ENCODE measurements at regions not wholly inside any gene's neighbourhood (a gene's known extent, or its start where the extent isn't known, plus 50 kb on each side); places are given as distances from the start of the nearest gene placed in this dataset.

DNA sequence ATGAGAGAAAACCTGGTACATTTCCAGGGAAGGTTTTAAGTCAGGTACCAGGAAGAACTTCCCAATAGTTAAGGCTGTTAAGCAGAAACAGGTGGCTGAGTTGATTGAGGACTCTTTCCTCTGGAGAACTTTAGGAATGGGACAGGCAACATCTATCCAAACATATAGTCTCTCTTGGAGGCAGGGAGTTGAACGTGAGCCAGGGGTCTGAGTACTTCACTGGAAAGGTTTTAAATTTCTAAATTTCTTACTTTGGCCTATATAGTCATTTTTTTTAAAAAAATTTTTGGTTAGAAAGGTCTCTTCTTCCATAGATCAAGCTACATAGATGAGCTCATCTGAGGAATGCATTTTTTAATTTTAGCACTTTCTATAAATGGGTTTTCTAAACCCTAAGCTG lies 261.4 kb upstream of the TCF4 start:
- DNase-seq (ENCODE audit: low read depth), result no peak
- TF ChIP-seq, protein P1, sequence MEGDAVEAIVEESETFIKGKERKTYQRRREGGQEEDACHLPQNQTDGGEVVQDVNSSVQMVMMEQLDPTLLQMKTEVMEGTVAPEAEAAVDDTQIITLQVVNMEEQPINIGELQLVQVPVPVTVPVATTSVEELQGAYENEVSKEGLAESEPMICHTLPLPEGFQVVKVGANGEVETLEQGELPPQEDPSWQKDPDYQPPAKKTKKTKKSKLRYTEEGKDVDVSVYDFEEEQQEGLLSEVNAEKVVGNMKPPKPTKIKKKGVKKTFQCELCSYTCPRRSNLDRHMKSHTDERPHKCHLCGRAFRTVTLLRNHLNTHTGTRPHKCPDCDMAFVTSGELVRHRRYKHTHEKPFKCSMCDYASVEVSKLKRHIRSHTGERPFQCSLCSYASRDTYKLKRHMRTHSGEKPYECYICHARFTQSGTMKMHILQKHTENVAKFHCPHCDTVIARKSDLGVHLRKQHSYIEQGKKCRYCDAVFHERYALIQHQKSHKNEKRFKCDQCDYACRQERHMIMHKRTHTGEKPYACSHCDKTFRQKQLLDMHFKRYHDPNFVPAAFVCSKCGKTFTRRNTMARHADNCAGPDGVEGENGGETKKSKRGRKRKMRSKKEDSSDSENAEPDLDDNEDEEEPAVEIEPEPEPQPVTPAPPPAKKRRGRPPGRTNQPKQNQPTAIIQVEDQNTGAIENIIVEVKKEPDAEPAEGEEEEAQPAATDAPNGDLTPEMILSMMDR (IDR thresholded peaks at IDR 0.05; ENCODE audit: control insufficient read depth, extremely low read depth, insufficient read depth), result no peak
- no peak overlapping the region for H3K4me3 ChIP-seq (ENCODE audit: low read depth, low read length)

DNA sequence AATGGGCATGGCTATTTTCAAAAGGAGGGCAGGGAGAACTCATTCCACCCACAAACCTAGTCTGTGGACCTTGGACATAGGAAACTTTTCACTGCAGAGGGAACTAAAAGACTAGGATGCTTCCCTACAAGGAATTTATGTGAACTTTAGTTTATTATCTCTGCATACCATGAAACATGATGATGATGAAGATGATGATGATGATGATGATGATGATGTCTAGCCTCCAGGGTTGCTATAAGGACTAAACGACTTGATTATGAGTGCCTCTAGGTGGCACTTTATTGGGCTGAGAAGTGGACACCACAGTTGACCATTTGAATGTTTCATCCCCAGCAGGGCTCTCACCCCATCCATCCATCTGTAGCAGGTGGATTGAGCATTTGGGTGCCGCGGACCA lies 260.0 kb upstream of the TCF4 start:
- no peak overlapping the region for H3K4me3 ChIP-seq (ENCODE audit: low read depth, low read length)
- no peak for DNase-seq (ENCODE audit: low read depth)
- TF ChIP-seq, protein P1 (IDR thresholded peaks at IDR 0.05; ENCODE audit: control insufficient read depth, extremely low read depth, insufficient read depth), result no peak

DNA sequence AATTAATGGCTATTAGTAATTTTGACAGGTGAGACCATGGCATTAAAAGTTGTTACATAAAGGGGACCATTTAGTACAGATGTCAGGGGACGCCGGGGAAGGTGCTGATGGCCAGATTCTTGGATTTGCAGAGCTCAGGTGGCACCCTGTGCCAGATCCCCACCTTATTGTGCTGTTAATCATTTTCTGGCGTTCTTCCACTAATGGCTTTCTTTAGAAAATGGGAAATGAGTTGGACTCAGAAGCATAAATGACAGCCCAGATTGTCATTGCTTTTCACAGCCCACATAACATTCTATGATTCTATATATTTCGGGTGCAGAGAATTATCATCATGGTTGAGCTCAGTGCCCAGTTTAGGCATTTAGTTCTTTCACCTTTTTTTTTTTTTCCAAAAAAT lies 257.2 kb upstream of the TCF4 start:
- TF ChIP-seq, protein P1 (IDR thresholded peaks at IDR 0.05; ENCODE audit: control insufficient read depth, extremely low read depth, insufficient read depth), result no peak
- no peak overlapping the region for H3K4me3 ChIP-seq (ENCODE audit: low read depth, low read length)
- no peak for DNase-seq (ENCODE audit: low read depth)

DNA sequence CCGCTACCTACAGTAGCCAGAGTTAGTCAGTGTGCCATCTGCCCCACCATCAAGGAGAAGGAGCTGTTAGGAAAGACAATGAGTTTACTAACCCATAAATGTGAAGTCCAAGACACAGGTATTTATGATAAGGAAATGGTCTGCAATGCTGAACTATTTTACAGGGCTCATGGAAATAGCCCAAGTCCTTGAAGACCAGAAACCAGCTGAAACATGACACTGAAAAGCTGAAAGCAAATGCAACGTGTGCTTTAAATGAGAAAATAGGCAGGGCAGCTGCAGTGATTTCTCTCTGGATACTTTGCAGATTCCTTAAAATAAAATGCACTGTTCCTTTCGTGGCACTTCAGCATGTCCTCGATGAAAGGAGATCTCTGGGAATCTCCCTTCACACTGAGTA lies 256.4 kb upstream of the TCF4 start:
- TF ChIP-seq, protein P1 (IDR thresholded peaks at IDR 0.05; ENCODE audit: control insufficient read depth, extremely low read depth, insufficient read depth), result no peak
- DNase-seq (ENCODE audit: low read depth), result no peak
- H3K4me3 ChIP-seq (ENCODE audit: low read depth, low read length), result no peak overlapping the region

DNA sequence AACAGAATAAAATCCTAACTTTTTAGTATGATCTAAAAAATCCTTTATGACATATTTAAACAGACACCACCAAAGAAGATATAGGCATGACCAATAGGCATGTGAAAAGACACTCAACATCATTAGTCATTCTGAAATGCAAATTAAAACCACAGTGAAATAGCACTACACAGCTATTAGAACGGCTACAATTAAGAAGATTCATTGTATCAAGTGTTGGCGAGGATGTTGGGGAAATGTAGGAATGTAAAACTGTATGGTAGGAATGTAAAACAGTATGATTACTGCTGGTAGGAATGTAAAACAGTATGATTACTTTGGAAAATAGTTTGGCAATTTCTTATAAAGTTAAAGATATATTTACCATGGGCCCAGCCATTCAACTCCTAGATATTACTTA lies 253.3 kb upstream of the TCF4 start:
- TF ChIP-seq, protein P1 (IDR thresholded peaks at IDR 0.05; ENCODE audit: control insufficient read depth, extremely low read depth, insufficient read depth), result no peak
- DNase-seq (ENCODE audit: low read depth), result no peak
- H3K4me3 ChIP-seq (ENCODE audit: low read depth, low read length), result no peak overlapping the region

DNA sequence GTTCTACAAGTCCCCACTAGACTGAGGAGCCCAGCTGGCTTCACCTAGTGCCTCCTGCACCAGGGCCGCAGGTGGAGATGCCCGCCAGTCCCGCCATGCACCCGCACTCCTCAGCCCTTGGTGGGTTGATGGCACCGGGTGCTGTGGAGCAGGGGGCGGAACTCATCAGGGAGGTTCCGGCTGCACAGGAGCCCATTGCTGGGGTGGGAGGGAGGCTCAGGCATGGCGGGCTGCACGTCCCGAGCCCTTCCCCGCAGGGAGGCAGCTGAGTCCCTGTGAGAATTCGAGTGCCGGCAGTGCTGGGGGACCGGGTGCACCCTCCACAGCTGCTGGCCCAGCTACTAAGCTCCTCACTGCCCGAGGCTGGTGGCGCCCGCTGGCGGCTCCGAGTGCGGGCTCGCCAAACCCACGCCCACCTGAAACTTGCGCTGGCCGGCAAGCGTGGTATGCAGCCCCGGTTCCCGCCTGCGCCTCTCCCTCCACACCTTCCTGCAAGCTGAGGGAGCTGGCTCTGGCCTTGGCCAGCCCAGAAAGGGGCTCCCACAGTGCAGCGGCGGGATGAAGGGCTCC lies 252.7 kb upstream of the TCF4 start:
- TF ChIP-seq, protein P1 (IDR thresholded peaks at IDR 0.05; ENCODE audit: control insufficient read depth, extremely low read depth, insufficient read depth), result no peak
- DNase-seq (ENCODE audit: low read depth), result no peak
- H3K4me3 ChIP-seq (ENCODE audit: low read depth, low read length), result no peak overlapping the region

DNA sequence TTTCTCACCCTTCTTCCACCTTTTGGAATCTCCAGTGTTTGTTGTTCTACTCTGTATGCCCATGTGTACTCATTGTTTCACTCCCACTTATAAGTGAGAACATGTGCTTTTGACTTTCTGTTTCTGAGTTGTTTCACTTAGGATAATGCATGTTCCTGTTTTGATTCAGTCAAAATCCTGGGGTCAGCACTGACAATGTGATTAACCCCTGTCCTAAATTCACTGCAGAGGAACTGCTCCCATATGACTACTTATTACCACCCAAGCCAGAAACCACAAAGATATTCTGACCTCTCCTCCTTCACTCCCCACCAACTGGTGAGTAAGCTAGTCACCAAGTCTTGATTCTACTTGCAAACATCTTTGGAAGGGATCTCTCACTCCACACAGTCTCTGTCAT lies 251.4 kb upstream of the TCF4 start:
- no peak for DNase-seq (ENCODE audit: low read depth)
- H3K4me3 ChIP-seq (ENCODE audit: low read depth, low read length), result no peak overlapping the region
- TF ChIP-seq, protein P1 (IDR thresholded peaks at IDR 0.05; ENCODE audit: control insufficient read depth, extremely low read depth, insufficient read depth), result no peak

Data from LNCaP clone FGC (cell line).